ENCODE measurements at regions not wholly inside any gene's neighbourhood (a gene's known extent, or its start where the extent isn't known, plus 50 kb on each side); places are given as distances from the start of the nearest gene placed in this dataset.
A peak's percentile ranks its signal among the peaks of the same experiment; 100 is the strongest.

DNA sequence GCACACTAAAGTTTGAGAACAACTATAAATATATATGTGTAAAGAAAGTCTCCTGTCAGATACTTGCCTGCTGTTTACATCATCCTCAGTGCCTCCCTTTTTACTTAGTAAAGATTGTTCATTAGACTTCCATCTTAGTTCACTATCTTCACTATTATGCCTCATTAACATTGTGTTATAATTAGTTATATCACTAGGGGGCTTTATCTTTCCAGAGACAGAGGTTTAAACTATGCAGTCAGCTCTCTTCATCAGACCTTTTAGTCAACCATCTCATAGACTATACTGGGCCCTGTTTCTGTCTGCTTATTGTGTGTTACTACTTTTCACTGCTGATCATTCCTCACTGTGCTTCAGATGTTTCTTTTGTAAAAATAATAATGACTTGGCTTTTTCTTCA lies 630.8 kb upstream of the KIF2B start:
- intact Hi-C loops (cut with micrococcal nuclease; ENCODE audit: unreplicated experiment), result no loop called here
- H3K4me1 ChIP-seq (ENCODE audit: insufficient read depth, low read length, poor library complexity, severe bottlenecking), result no peaks in the 10 kb centered on the region
- H3K4me3 ChIP-seq (ENCODE audit: low read depth, low read length, poor library complexity, severe bottlenecking), result no peak overlapping the region
- no peak overlapping the region for H3K27ac ChIP-seq (ENCODE audit: low read depth, low read length, poor library complexity, severe bottlenecking)
- no peak for DNase-seq (ENCODE audit: low spot score)
- ChIA-PET CTCF (no interaction called here), POLR2A (ENCODE audit: low non-redundant PET) (no interaction called here)
- H3K9me3 ChIP-seq (ENCODE audit: low read depth, low read length, poor library complexity, severe bottlenecking), result no peaks in the 10 kb centered on the region
- no peak for TF ChIP-seq EZH2 (IDR thresholded peaks at IDR 0.05; ENCODE audit: borderline replicate concordance, low read depth, low read length, poor library complexity, severe bottlenecking)
- TF ChIP-seq, protein P1, sequence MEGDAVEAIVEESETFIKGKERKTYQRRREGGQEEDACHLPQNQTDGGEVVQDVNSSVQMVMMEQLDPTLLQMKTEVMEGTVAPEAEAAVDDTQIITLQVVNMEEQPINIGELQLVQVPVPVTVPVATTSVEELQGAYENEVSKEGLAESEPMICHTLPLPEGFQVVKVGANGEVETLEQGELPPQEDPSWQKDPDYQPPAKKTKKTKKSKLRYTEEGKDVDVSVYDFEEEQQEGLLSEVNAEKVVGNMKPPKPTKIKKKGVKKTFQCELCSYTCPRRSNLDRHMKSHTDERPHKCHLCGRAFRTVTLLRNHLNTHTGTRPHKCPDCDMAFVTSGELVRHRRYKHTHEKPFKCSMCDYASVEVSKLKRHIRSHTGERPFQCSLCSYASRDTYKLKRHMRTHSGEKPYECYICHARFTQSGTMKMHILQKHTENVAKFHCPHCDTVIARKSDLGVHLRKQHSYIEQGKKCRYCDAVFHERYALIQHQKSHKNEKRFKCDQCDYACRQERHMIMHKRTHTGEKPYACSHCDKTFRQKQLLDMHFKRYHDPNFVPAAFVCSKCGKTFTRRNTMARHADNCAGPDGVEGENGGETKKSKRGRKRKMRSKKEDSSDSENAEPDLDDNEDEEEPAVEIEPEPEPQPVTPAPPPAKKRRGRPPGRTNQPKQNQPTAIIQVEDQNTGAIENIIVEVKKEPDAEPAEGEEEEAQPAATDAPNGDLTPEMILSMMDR (conservative IDR thresholded peaks at IDR 0.05; ENCODE audit: low read depth, low read length), result 0 out of 2 replicates have a peak, but pooled peaks have one; percentile 16
- no TSS peak for BruUV-seq (replicated peaks)
- no peaks in the 10 kb centered on the region for H3K36me3 ChIP-seq (ENCODE audit: insufficient read depth, low read length, poor library complexity, severe bottlenecking)
- H3K27me3 ChIP-seq (replicated peaks; ENCODE audit: insufficient read depth, low read depth, low read length, poor library complexity), result no peaks in the 10 kb centered on the region

DNA sequence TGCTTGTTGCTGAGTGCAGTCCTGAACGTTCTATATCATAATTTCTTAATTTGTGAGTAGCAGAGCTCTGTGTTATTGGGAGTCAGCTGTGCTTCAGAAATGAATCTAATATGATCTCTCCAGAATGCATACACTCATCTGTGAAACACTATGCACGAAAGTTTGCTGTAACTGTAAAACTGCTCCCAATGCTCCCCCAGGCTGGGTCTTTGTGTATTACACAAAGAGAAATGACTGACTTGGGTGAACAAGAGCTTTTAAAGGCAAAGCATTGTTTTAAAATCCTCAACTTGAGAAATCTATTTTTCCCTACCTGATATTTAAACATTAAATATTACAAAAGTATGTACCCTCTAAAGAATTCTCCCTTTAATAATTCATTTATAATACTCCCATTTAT lies 636.7 kb upstream of the KIF2B start:
- Histone ChIP-seq H3K4me1 (ENCODE audit: insufficient read depth, low read length, poor library complexity, severe bottlenecking) (no peaks in the 10 kb centered on the region), H3K9me3 (ENCODE audit: low read depth, low read length, poor library complexity, severe bottlenecking) (no peaks in the 10 kb centered on the region), H3K4me3 (ENCODE audit: low read depth, low read length, poor library complexity, severe bottlenecking) (no peak overlapping the region), H3K27ac (ENCODE audit: low read depth, low read length, poor library complexity, severe bottlenecking) (no peak overlapping the region), H3K36me3 (ENCODE audit: insufficient read depth, low read length, poor library complexity, severe bottlenecking) (no peaks in the 10 kb centered on the region), H3K27me3 (replicated peaks; ENCODE audit: insufficient read depth, low read depth, low read length, poor library complexity) (peaks cover 6% of the 10 kb centered on the region)
- no TSS peak for BruUV-seq (replicated peaks)
- DNase-seq (ENCODE audit: low spot score), result no peak
- TF ChIP-seq EZH2 (IDR thresholded peaks at IDR 0.05; ENCODE audit: borderline replicate concordance, low read depth, low read length, poor library complexity, severe bottlenecking), result no peak
- TF ChIP-seq, protein P1 (conservative IDR thresholded peaks at IDR 0.05; ENCODE audit: low read depth, low read length), result no peak
- ChIA-PET POLR2A (ENCODE audit: low non-redundant PET) (no interaction called here), CTCF (no interaction called here)
- intact Hi-C loops (cut with micrococcal nuclease; ENCODE audit: unreplicated experiment), result no loop called here

DNA sequence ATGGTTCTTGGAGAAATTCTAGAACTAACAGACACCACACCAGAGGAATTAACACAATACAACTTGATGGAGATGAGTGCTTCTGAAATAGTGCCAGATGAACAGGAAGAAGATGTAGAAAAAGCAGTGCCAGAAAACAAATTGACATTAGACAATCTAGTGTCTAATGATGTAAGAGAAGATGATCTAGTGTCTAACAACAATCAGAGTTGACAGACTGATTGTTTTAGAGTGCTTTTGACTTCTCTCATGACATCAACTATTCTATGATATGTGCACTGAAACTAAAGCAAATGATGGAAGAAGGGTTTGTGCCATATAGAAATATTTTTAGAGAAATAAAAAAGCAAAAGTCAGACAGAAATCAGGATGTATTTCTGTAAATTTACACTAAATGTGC lies 646.1 kb upstream of the KIF2B start:
- no peak overlapping the region for H3K4me3 ChIP-seq (ENCODE audit: low read depth, low read length, poor library complexity, severe bottlenecking)
- BruUV-seq (replicated peaks), result no TSS peak
- POLR2A ChIA-PET (ENCODE audit: low non-redundant PET), result no interaction called here
- CTCF ChIA-PET, result no interaction called here
- no peaks in the 10 kb centered on the region for H3K36me3 ChIP-seq (ENCODE audit: insufficient read depth, low read length, poor library complexity, severe bottlenecking)
- H3K27ac ChIP-seq (ENCODE audit: low read depth, low read length, poor library complexity, severe bottlenecking), result no peak overlapping the region
- no peaks in the 10 kb centered on the region for H3K27me3 ChIP-seq (replicated peaks; ENCODE audit: insufficient read depth, low read depth, low read length, poor library complexity)
- intact Hi-C loops (cut with micrococcal nuclease; ENCODE audit: unreplicated experiment), result no loop called here
- H3K9me3 ChIP-seq (ENCODE audit: low read depth, low read length, poor library complexity, severe bottlenecking), result no peaks in the 10 kb centered on the region
- H3K4me1 ChIP-seq (ENCODE audit: insufficient read depth, low read length, poor library complexity, severe bottlenecking), result no peaks in the 10 kb centered on the region
- TF ChIP-seq, protein P1 (conservative IDR thresholded peaks at IDR 0.05; ENCODE audit: low read depth, low read length), result no peak
- no peak for TF ChIP-seq EZH2 (IDR thresholded peaks at IDR 0.05; ENCODE audit: borderline replicate concordance, low read depth, low read length, poor library complexity, severe bottlenecking)
- DNase-seq (ENCODE audit: low spot score), result no peak

Data from A673 (cell line).